ENCODE measurements at regions not wholly inside any gene's neighbourhood (a gene's known extent, or its start where the extent isn't known, plus 50 kb on each side); places are given as distances from the start of the nearest gene placed in this dataset.

DNA sequence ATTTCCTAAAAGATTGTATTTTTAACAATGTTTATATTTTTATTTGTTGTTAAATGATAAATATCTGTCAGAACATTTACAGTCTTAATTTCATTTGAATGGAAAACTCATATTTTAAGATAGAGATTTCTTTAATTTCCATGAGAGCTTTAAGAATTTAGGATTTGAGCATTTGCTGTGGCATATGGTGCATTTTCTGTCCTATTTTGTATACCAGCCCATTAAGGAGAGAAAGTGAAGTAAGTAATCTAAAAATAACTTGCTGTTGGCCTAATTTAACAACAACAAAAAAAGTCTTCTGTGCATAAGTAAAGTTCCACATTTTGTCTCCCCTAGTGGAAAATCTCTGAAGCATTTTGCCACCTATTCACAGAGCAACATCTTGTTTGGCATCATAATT lies 190.9 kb upstream of the PPP1R3A start:
- TF ChIP-seq RAD21 (IDR thresholded peaks at IDR 0.05; ENCODE audit: low read depth) = no peak
- TF ChIP-seq ZNF274 (IDR thresholded peaks at IDR 0.05; ENCODE audit: low read depth, low read length) = no peak
- no peak for TF ChIP-seq SIN3A (IDR thresholded peaks at IDR 0.05; ENCODE audit: low read depth)
- TF ChIP-seq EZH2 (IDR thresholded peaks at IDR 0.05) = no peak
- no peak for TF ChIP-seq CEBPB (IDR thresholded peaks at IDR 0.05; ENCODE audit: low read depth)
- no peak for TF ChIP-seq CBX3 (IDR thresholded peaks at IDR 0.05; ENCODE audit: low read depth)
- TF ChIP-seq JUND (IDR thresholded peaks at IDR 0.05) = no peak
- TF ChIP-seq, protein P1, sequence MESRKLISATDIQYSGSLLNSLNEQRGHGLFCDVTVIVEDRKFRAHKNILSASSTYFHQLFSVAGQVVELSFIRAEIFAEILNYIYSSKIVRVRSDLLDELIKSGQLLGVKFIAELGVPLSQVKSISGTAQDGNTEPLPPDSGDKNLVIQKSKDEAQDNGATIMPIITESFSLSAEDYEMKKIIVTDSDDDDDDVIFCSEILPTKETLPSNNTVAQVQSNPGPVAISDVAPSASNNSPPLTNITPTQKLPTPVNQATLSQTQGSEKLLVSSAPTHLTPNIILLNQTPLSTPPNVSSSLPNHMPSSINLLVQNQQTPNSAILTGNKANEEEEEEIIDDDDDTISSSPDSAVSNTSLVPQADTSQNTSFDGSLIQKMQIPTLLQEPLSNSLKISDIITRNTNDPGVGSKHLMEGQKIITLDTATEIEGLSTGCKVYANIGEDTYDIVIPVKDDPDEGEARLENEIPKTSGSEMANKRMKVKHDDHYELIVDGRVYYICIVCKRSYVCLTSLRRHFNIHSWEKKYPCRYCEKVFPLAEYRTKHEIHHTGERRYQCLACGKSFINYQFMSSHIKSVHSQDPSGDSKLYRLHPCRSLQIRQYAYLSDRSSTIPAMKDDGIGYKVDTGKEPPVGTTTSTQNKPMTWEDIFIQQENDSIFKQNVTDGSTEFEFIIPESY (IDR thresholded peaks at IDR 0.05; ENCODE audit: extremely low read depth, insufficient replicate concordance, low read length) = no peak
- TF ChIP-seq SP1 (IDR thresholded peaks at IDR 0.05; ENCODE audit: low read depth) = no peak
- POLR2A ChIA-PET = no interaction called here
- DNase-seq (ENCODE audit: low read depth, low spot score) (no peak), ATAC-seq (no peak)
- H3K4me1 ChIP-seq (ENCODE audit: control insufficient read depth in 1 of 2, insufficient read depth in 2 of 2, low read length in 2 of 2) = no peaks in the 10 kb centered on the region
- H3K9me2 ChIP-seq (ENCODE audit: insufficient read depth) = no peaks in the 10 kb centered on the region
- BruUV-seq (replicated peaks) = no TSS peak
- intact Hi-C loops (cut with micrococcal nuclease) = no loop called here
- no peak overlapping the region for H3K9ac ChIP-seq (ENCODE audit: low read length)
- H4K20me1 ChIP-seq (ENCODE audit: insufficient read depth) = no peaks in the 10 kb centered on the region
- H3K9me3 ChIP-seq (ENCODE audit: control insufficient read depth in 1 of 2, insufficient read depth in 1 of 2, low read depth in 1 of 2, low read length in 2 of 2) = no peaks in the 10 kb centered on the region
- no peak overlapping the region for H3K4me2 ChIP-seq (ENCODE audit: low read length)
- RAD21 ChIA-PET (ENCODE audit: low non-redundant PET in 1 of 2, low total read pairs in 2 of 2, uncharacterized antibody in 2 of 2, unreplicated experiment in 2 of 2) = no interaction called here
- H3K36me3 ChIP-seq (ENCODE audit: control insufficient read depth in 1 of 2, insufficient read depth in 2 of 2, low read length in 2 of 2) = no peaks in the 10 kb centered on the region
- CTCF ChIA-PET = no interaction called here
- no peak overlapping the region for H3K4me3 ChIP-seq (replicated peaks in 1 of 2; ENCODE audit: low read depth in 1 of 2, low read length in 2 of 2)
- H3K27ac ChIP-seq (ENCODE audit: low read depth, low read length) = no peak overlapping the region
- H3K27me3 ChIP-seq (ENCODE audit: insufficient read depth, low read length) = no peaks in the 10 kb centered on the region
- no peak overlapping the region for H2AFZ ChIP-seq (ENCODE audit: low read depth, low read length, poor library complexity, severe bottlenecking)
- H3K79me2 ChIP-seq (ENCODE audit: insufficient read depth, low read length) = no peaks in the 10 kb centered on the region

DNA sequence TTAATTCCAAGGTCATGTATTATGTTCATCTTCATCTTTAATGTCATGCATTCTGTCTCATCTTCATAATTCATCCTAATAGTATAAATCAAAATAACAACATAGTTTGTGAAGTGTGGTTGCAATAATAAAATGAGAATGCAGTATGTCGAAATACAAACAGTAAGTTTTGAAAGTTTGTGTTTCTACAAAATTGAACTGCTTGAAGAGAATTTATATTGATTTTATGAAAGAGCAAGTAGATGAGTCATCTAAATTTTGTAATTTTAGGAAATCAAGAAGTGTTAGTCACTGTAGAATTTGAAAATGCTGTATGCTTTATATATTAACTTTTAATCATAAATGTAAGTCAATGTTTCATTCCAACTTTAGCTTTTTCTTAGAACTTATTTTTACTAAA lies 190.5 kb upstream of the PPP1R3A start:
- no peaks in the 10 kb centered on the region for H3K36me3 ChIP-seq (ENCODE audit: control insufficient read depth in 1 of 2, insufficient read depth in 2 of 2, low read length in 2 of 2)
- RAD21 ChIA-PET (ENCODE audit: low non-redundant PET in 1 of 2, low total read pairs in 2 of 2, uncharacterized antibody in 2 of 2, unreplicated experiment in 2 of 2) = no interaction called here
- CTCF ChIA-PET = no interaction called here
- H3K9ac ChIP-seq (ENCODE audit: low read length) = no peak overlapping the region
- DNase-seq (ENCODE audit: low read depth, low spot score) (no peak), ATAC-seq (no peak)
- no peak overlapping the region for H2AFZ ChIP-seq (ENCODE audit: low read depth, low read length, poor library complexity, severe bottlenecking)
- no peaks in the 10 kb centered on the region for H3K4me1 ChIP-seq (ENCODE audit: control insufficient read depth in 1 of 2, insufficient read depth in 2 of 2, low read length in 2 of 2)
- no peak overlapping the region for H3K4me3 ChIP-seq (replicated peaks in 1 of 2; ENCODE audit: low read depth in 1 of 2, low read length in 2 of 2)
- H3K4me2 ChIP-seq (ENCODE audit: low read length) = no peak overlapping the region
- POLR2A ChIA-PET = no interaction called here
- intact Hi-C loops (cut with micrococcal nuclease) = no loop called here
- no peak overlapping the region for H3K27ac ChIP-seq (ENCODE audit: low read depth, low read length)
- H4K20me1 ChIP-seq (ENCODE audit: insufficient read depth) = no peaks in the 10 kb centered on the region
- H3K9me2 ChIP-seq (ENCODE audit: insufficient read depth) = no peaks in the 10 kb centered on the region
- no peaks in the 10 kb centered on the region for H3K79me2 ChIP-seq (ENCODE audit: insufficient read depth, low read length)
- H3K27me3 ChIP-seq (ENCODE audit: insufficient read depth, low read length) = no peaks in the 10 kb centered on the region
- BruUV-seq (replicated peaks) = no TSS peak
- H3K9me3 ChIP-seq (ENCODE audit: control insufficient read depth in 1 of 2, insufficient read depth in 1 of 2, low read depth in 1 of 2, low read length in 2 of 2) = no peaks in the 10 kb centered on the region
- TF ChIP-seq, protein P2, sequence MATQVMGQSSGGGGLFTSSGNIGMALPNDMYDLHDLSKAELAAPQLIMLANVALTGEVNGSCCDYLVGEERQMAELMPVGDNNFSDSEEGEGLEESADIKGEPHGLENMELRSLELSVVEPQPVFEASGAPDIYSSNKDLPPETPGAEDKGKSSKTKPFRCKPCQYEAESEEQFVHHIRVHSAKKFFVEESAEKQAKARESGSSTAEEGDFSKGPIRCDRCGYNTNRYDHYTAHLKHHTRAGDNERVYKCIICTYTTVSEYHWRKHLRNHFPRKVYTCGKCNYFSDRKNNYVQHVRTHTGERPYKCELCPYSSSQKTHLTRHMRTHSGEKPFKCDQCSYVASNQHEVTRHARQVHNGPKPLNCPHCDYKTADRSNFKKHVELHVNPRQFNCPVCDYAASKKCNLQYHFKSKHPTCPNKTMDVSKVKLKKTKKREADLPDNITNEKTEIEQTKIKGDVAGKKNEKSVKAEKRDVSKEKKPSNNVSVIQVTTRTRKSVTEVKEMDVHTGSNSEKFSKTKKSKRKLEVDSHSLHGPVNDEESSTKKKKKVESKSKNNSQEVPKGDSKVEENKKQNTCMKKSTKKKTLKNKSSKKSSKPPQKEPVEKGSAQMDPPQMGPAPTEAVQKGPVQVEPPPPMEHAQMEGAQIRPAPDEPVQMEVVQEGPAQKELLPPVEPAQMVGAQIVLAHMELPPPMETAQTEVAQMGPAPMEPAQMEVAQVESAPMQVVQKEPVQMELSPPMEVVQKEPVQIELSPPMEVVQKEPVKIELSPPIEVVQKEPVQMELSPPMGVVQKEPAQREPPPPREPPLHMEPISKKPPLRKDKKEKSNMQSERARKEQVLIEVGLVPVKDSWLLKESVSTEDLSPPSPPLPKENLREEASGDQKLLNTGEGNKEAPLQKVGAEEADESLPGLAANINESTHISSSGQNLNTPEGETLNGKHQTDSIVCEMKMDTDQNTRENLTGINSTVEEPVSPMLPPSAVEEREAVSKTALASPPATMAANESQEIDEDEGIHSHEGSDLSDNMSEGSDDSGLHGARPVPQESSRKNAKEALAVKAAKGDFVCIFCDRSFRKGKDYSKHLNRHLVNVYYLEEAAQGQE (IDR thresholded peaks at IDR 0.05; ENCODE audit: low read depth) = no peak
- TF ChIP-seq EGR1 (IDR thresholded peaks at IDR 0.05; ENCODE audit: low read depth) (no peak), SIN3A (IDR thresholded peaks at IDR 0.05; ENCODE audit: low read depth) (no peak), TCF7L2 (IDR thresholded peaks at IDR 0.05; ENCODE audit: borderline replicate concordance, extremely low read depth, insufficient read depth, insufficient read length) (no peak), CEBPB (IDR thresholded peaks at IDR 0.05; ENCODE audit: low read depth) (no peak), ZFX (IDR thresholded peaks at IDR 0.05) (no peak)
- TF ChIP-seq, protein P3, sequence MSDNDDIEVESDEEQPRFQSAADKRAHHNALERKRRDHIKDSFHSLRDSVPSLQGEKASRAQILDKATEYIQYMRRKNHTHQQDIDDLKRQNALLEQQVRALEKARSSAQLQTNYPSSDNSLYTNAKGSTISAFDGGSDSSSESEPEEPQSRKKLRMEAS (IDR thresholded peaks at IDR 0.05) = no peak
- TF ChIP-seq, protein P4, sequence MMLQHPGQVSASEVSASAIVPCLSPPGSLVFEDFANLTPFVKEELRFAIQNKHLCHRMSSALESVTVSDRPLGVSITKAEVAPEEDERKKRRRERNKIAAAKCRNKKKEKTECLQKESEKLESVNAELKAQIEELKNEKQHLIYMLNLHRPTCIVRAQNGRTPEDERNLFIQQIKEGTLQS (IDR thresholded peaks at IDR 0.05) = no peak

Data from HCT116 (cell line).